ENCODE measurements at regions not wholly inside any gene's neighbourhood (a gene's known extent, or its start where the extent isn't known, plus 50 kb on each side); places are given as distances from the start of the nearest gene placed in this dataset.

DNA sequence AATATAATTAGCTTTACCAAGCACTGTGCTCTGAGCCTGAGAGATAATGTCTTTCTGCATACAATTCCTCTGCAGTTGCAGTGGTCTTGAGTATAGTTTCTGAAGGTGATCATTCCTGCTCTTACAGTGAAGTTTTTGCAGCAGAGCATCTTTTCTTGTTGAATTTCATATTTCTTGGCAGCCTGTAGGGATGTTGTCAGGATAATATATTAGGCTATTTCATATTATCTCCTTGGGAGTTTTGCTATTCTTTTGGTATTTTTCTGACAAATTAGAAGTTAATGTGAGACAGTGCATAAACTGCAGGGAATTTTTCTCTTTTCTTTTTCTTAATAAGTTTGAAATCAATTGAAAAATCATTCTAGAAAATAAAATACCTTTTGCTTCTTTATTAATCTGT is 1502.6 kb upstream of the FLRT2 start:
- intact Hi-C loops (cut with DNase I): no loop called here
- TF ChIP-seq, protein P1, sequence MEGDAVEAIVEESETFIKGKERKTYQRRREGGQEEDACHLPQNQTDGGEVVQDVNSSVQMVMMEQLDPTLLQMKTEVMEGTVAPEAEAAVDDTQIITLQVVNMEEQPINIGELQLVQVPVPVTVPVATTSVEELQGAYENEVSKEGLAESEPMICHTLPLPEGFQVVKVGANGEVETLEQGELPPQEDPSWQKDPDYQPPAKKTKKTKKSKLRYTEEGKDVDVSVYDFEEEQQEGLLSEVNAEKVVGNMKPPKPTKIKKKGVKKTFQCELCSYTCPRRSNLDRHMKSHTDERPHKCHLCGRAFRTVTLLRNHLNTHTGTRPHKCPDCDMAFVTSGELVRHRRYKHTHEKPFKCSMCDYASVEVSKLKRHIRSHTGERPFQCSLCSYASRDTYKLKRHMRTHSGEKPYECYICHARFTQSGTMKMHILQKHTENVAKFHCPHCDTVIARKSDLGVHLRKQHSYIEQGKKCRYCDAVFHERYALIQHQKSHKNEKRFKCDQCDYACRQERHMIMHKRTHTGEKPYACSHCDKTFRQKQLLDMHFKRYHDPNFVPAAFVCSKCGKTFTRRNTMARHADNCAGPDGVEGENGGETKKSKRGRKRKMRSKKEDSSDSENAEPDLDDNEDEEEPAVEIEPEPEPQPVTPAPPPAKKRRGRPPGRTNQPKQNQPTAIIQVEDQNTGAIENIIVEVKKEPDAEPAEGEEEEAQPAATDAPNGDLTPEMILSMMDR (IDR thresholded peaks at IDR 0.05; ENCODE audit: borderline replicate concordance, extremely low read depth, insufficient read depth): no peak
- no peak overlapping the region for H3K4me3 ChIP-seq (ENCODE audit: low read length in 3 of 3)
- H3K9ac ChIP-seq (ENCODE audit: low read length in 3 of 3): no peak overlapping the region
- H3K27me3 ChIP-seq (ENCODE audit: control insufficient read depth, insufficient read depth, low read length): no peaks in the 10 kb centered on the region
- H3K36me3 ChIP-seq (ENCODE audit: control insufficient read depth in 2 of 3, insufficient read depth in 3 of 3, low read length in 3 of 3): no peaks in the 10 kb centered on the region
- H3K4me1 ChIP-seq (ENCODE audit: control insufficient read depth in 2 of 3, insufficient read depth in 2 of 3, low read depth in 1 of 3, low read length in 3 of 3): no peaks in the 10 kb centered on the region
- no peak for FAIRE-seq
- DNase-seq: no peak
- no peaks in the 10 kb centered on the region for H3K9me3 ChIP-seq (ENCODE audit: control insufficient read depth in 2 of 3, insufficient read depth in 1 of 3, low read length in 3 of 3)
- no peak overlapping the region for H3K27ac ChIP-seq (ENCODE audit: low read depth in 2 of 2, low read length in 2 of 2)

DNA sequence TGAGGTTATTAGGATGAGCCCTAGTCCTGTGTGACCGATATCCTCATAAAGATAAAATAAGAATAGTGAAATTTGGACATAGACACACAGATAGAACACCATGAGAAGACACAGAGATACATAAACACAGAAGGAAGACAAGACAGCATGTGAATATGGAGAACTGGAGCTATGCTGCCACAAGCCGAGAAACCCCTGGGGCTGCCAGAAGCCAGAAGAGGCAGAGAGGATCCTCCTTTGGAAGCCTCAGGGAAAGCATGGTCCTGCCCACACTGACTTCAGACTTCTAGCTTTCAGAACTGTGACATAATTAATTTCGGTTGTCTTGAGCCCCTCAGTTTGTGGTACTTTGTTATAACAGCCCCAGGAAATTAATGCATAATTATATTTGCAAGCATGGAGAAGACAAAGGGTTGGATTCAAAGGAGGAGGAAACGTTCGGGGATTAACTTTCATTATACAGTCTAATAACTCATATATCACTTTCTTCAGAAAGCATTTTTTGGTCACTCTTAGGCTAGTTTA is 1501.8 kb upstream of the FLRT2 start:
- no peaks in the 10 kb centered on the region for H3K4me1 ChIP-seq (ENCODE audit: control insufficient read depth in 2 of 3, insufficient read depth in 2 of 3, low read depth in 1 of 3, low read length in 3 of 3)
- H3K27ac ChIP-seq (ENCODE audit: low read depth in 2 of 2, low read length in 2 of 2): no peak overlapping the region
- FAIRE-seq (no peak), DNase-seq (no peak)
- no peaks in the 10 kb centered on the region for H3K9me3 ChIP-seq (ENCODE audit: control insufficient read depth in 2 of 3, insufficient read depth in 1 of 3, low read length in 3 of 3)
- no peak overlapping the region for H3K4me3 ChIP-seq (ENCODE audit: low read length in 3 of 3)
- TF ChIP-seq, protein P1 (IDR thresholded peaks at IDR 0.05; ENCODE audit: borderline replicate concordance, extremely low read depth, insufficient read depth): no peak
- H3K27me3 ChIP-seq (ENCODE audit: control insufficient read depth, insufficient read depth, low read length): no peaks in the 10 kb centered on the region
- no peak overlapping the region for H3K9ac ChIP-seq (ENCODE audit: low read length in 3 of 3)
- intact Hi-C loops (cut with DNase I): no loop called here
- H3K36me3 ChIP-seq (ENCODE audit: control insufficient read depth in 2 of 3, insufficient read depth in 3 of 3, low read length in 3 of 3): no peaks in the 10 kb centered on the region

DNA sequence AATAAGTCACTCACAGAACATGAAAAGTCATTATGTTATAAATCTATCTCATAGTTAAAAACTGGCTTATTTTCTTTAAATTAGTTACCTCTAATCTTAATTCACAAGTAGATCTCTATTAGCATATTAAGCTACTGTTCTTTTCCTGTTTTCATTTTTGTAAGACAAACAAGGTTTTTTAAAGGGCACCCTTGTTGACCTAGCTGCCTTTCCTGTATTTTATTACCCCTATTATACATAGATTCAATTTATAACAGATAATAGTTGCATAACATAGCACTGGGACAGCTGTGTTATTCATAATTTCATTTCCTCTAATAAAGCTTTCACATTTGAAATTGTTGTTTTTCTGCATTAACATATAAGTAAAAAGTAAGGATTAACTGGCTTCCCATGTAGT is 1500.7 kb upstream of the FLRT2 start:
- Histone ChIP-seq H3K27ac (ENCODE audit: low read depth in 2 of 2, low read length in 2 of 2) (no peak overlapping the region), H3K4me1 (ENCODE audit: control insufficient read depth in 2 of 3, insufficient read depth in 2 of 3, low read depth in 1 of 3, low read length in 3 of 3) (no peaks in the 10 kb centered on the region), H3K9me3 (ENCODE audit: control insufficient read depth in 2 of 3, insufficient read depth in 1 of 3, low read length in 3 of 3) (no peaks in the 10 kb centered on the region), H3K4me3 (ENCODE audit: low read length in 3 of 3) (no peak overlapping the region), H3K9ac (ENCODE audit: low read length in 3 of 3) (no peak overlapping the region), H3K27me3 (ENCODE audit: control insufficient read depth, insufficient read depth, low read length) (no peaks in the 10 kb centered on the region), H3K36me3 (ENCODE audit: control insufficient read depth in 2 of 3, insufficient read depth in 3 of 3, low read length in 3 of 3) (no peaks in the 10 kb centered on the region)
- no peak for FAIRE-seq
- intact Hi-C loops (cut with DNase I): no loop called here
- TF ChIP-seq, protein P1 (IDR thresholded peaks at IDR 0.05; ENCODE audit: borderline replicate concordance, extremely low read depth, insufficient read depth): no peak
- no peak for DNase-seq

DNA sequence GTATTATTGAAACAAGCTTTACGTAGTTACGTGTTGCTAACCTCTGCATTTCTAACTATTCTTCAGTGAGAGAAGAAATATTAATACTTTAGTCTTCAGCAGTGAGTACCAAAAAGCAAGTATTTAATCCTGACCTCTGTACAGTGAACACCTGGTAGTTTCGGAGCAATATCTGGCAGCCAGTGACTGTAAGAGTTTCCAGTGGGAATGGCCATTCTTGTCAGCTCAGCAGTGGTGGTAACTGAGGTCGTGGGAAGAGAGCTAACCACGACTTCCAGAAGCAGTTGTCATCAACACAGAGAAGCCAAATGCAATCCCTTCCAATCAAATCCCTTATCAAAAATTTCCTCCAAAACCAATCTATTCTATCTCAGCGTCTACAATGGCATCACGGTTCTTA is 1500.2 kb upstream of the FLRT2 start:
- Histone ChIP-seq H3K4me3 (ENCODE audit: low read length in 3 of 3) (no peak overlapping the region), H3K4me1 (ENCODE audit: control insufficient read depth in 2 of 3, insufficient read depth in 2 of 3, low read depth in 1 of 3, low read length in 3 of 3) (no peaks in the 10 kb centered on the region), H3K36me3 (ENCODE audit: control insufficient read depth in 2 of 3, insufficient read depth in 3 of 3, low read length in 3 of 3) (no peaks in the 10 kb centered on the region), H3K27me3 (ENCODE audit: control insufficient read depth, insufficient read depth, low read length) (no peaks in the 10 kb centered on the region), H3K27ac (ENCODE audit: low read depth in 2 of 2, low read length in 2 of 2) (no peak overlapping the region), H3K9ac (ENCODE audit: low read length in 3 of 3) (no peak overlapping the region), H3K9me3 (ENCODE audit: control insufficient read depth in 2 of 3, insufficient read depth in 1 of 3, low read length in 3 of 3) (no peaks in the 10 kb centered on the region)
- intact Hi-C loops (cut with DNase I): no loop called here
- FAIRE-seq (no peak), DNase-seq (no peak)
- TF ChIP-seq, protein P1 (IDR thresholded peaks at IDR 0.05; ENCODE audit: borderline replicate concordance, extremely low read depth, insufficient read depth): no peak

Measured in kidney (tissue), 13 donors.